ENCODE measurements at regions not wholly inside any gene's neighbourhood (a gene's known extent, or its start where the extent isn't known, plus 50 kb on each side); places are given as distances from the start of the nearest gene placed in this dataset.

GRCh38 chr6:132213191-132213590 is 188.1 kb downstream of the MOXD1 start:
- TF ChIP-seq POLR2A (IDR thresholded peaks at IDR 0.05; ENCODE audit: low read depth, low read length): no peak
- DNase-seq (ENCODE audit: insufficient read length, low spot score): no peak
- no peak for FAIRE-seq

DNA sequence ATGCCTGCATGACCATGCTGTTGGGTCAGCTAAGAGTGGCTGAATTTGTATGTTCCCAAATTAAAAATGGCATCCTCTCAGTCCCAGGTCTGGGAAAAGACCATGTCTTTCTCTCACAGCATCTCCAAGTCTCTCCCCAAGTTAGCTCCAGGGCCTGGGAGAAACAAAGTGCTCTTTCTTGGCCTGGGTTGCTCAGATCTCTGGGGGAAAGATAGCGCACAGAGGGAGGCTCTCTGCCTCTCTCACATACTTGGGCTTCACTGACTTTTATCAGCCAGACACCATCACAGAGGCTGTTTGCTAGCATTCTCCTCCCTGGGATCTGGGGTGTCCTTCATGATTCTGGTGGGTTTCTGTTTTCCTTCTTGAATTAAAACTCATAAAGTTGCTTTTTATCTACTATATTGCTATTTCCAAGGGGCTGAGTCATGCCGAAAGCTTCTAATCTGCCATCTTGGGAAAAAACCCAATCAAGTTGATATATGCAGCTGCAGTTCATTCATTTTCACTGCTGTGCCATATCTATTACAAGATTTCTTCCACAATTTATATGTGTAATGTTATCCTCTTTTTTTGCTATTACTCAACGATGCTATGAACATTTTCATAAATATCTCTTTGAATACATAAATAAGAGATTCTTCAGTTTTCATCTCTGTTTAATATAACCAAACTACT is 190.2 kb downstream of the MOXD1 start:
- DNase-seq (ENCODE audit: insufficient read length, low spot score) (no peak), FAIRE-seq (no peak)
- no peak for TF ChIP-seq POLR2A (IDR thresholded peaks at IDR 0.05; ENCODE audit: low read depth, low read length)

- no peak for DNase-seq (ENCODE audit: insufficient read length, low spot score)
- TF ChIP-seq POLR2A (IDR thresholded peaks at IDR 0.05; ENCODE audit: low read depth, low read length): no peak
- FAIRE-seq: no peak
Observed at GRCh38 chr6:132209351-132209750, 191.9 kb downstream of the MOXD1 start.

DNA sequence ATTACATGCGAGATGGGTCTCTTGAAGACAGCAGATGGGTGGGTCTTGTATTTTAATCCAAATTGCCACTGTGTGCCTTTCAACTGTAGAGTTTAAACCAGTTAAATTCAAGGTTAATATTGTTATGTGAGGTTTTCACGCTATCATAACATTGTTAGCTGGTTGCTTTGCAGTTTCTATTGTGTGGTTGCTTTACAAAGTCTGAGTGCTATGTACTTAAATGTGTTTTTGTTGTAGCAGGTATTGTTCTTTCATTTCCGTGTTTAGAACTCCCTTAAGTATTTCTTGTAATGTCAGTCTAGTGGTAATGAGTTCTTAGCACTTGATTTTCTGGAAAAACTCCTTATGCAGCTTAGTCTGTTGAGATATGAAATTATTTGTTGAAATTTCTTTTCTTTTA is 193.3 kb downstream of the MOXD1 start:
- no peak for TF ChIP-seq POLR2A (IDR thresholded peaks at IDR 0.05; ENCODE audit: low read depth, low read length)
- DNase-seq (ENCODE audit: insufficient read length, low spot score) (no peak), FAIRE-seq (no peak)

DNA sequence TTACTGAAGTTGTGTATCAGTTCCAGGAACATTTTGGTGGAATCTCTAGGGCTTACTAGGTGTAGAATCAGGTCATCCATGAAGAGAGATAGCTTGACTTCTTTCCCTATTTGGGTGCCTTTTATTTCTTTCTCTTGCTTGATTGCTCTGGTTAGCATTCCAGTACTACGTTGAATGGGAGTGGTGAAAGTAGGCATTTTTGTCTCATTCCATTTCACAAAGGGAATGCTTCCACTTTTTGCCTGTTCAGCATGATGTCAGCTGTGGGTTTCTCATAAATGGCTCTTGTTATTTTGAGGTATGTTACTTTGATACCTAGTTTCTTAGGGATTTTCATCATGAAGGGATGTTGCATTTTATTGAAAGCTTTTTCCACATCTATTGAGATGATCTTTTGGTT is 195.3 kb downstream of the MOXD1 start:
- TF ChIP-seq POLR2A (IDR thresholded peaks at IDR 0.05; ENCODE audit: low read depth, low read length): no peak
- DNase-seq (ENCODE audit: insufficient read length, low spot score): no peak
- no peak for FAIRE-seq

GRCh38 chr6:132204591-132204990 is 196.7 kb downstream of the MOXD1 start:
- DNase-seq (ENCODE audit: insufficient read length, low spot score): no peak
- no peak for TF ChIP-seq POLR2A (IDR thresholded peaks at IDR 0.05; ENCODE audit: low read depth, low read length)
- FAIRE-seq: no peak

DNA sequence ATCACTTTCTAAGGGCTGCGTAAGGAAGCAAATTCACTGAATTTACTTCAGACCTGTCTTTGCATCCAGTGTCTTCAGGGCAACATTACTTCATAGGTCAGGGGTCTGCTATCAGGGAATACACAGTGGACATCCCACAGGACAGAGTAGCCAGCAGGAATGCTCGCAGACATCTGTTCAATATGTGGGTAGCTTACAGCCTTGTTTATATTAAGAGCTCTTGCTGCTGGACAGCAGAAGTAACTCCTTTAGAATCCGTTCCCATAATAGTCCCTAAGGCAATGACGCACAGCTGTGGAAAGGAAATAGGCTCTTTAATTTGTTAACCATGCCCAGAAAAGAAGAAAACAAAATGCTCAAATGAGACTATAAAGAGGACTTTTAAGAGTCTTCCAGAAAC is 198.7 kb downstream of the MOXD1 start:
- no peak for TF ChIP-seq POLR2A (IDR thresholded peaks at IDR 0.05; ENCODE audit: low read depth, low read length)
- FAIRE-seq (no peak), DNase-seq (ENCODE audit: insufficient read length, low spot score) (no peak)

GRCh38 chr6:132199343-132199742 is 201.9 kb downstream of the MOXD1 start:
- DNase-seq (ENCODE audit: insufficient read length, low spot score) (no peak), FAIRE-seq (peak; percentile 41)
- TF ChIP-seq POLR2A (IDR thresholded peaks at IDR 0.05; ENCODE audit: low read depth, low read length): no peak

DNA sequence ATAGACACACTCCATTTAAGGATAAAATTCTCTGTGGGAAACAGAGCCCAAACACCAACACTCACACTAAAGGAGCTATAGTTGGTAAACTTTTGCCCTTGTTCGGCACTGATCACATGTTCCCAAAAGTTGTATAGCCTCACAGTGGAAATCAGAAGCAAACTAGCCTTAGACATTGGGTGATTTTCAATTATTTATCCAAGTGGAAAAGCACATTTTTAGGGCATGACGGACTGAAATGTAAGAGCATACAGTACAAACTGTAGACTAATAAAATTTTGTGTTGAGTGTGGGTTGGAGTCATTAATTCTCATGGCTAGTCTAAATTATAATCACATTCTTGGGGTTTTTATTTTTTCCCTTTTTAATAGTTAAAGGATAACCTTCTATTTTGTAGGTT is 202.4 kb downstream of the MOXD1 start:
- no peak for FAIRE-seq
- DNase-seq (ENCODE audit: insufficient read length, low spot score): no peak
- no peak for TF ChIP-seq POLR2A (IDR thresholded peaks at IDR 0.05; ENCODE audit: low read depth, low read length)

GRCh38 chr6:132198040-132198439 is 203.2 kb downstream of the MOXD1 start:
- peak; percentile 93 for FAIRE-seq
- TF ChIP-seq POLR2A (IDR thresholded peaks at IDR 0.05; ENCODE audit: low read depth, low read length): no peak
- DNase-seq (ENCODE audit: insufficient read length, low spot score): no peak

DNA sequence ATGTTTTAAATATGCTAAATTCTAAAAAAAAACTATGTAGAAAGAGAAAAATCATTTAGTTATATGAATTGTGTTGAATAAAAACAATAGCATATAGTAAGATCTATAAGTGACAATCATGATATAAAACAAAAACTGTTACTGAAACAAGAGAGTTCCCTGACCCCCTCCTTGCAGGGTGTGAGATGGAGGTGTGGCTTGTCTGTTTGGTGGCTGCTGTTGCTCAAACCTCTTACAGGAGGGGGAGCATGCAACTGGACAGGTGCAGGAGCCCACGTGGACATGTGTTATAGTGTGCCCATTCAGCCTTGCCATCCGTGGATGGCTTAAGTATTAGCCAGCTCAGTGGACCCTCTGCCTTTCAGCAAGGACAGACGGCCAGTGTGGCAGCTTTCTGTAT is 206.7 kb downstream of the MOXD1 start:
- FAIRE-seq (no peak), DNase-seq (ENCODE audit: insufficient read length, low spot score) (no peak)
- TF ChIP-seq POLR2A (IDR thresholded peaks at IDR 0.05; ENCODE audit: low read depth, low read length): no peak

- no peak for TF ChIP-seq POLR2A (IDR thresholded peaks at IDR 0.05; ENCODE audit: low read depth, low read length)
- FAIRE-seq: no peak
- DNase-seq (ENCODE audit: insufficient read length, low spot score): no peak
Observed at GRCh38 chr6:132192631-132193030, 208.6 kb downstream of the MOXD1 start.

- FAIRE-seq: no peak
- no peak for DNase-seq (ENCODE audit: insufficient read length, low spot score)
- TF ChIP-seq POLR2A (IDR thresholded peaks at IDR 0.05; ENCODE audit: low read depth, low read length): no peak
Observed at GRCh38 chr6:132190815-132191175, 210.5 kb downstream of the MOXD1 start.

- DNase-seq (ENCODE audit: insufficient read length, low spot score): no peak
- peak; percentile 6 for FAIRE-seq
- TF ChIP-seq POLR2A (IDR thresholded peaks at IDR 0.05; ENCODE audit: low read depth, low read length): no peak
Observed at GRCh38 chr6:132190097-132190814, 211.0 kb downstream of the MOXD1 start.

DNA sequence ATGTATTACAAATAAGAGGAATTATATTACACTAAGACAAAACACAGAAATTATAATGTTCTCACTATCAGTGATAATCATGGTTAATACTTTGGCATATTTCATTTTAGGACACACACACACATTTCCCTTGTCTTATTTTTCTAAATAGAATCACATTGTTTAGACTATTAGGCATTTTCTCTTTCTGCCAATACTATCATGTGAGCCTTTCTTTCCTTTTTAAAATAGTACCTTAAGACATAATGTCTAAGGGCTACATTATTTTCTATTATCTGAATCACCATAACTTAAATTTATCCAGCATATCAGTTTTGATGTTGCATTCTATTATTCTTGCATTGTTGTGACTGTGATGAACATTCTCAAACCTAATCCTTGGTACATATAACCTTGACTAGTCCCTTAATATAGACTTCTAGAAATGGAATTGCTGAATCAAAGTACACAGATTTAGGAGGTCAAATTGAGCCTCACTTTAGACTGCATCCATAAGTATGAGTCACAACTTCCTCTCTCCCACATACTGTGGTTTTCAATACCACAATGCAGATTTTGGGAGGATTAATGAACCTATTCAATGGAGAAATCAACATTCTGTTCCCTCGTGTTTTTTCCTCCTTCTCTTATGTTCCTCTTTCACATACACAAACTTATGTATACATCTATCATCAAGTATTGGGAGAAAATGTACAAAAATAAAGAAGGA is 212.6 kb downstream of the MOXD1 start:
- FAIRE-seq: peak; percentile 82
- DNase-seq (ENCODE audit: insufficient read length, low spot score): no peak
- no peak for TF ChIP-seq POLR2A (IDR thresholded peaks at IDR 0.05; ENCODE audit: low read depth, low read length)

All from H54 (cell line).